Left ventricle myocardium inferior (tissue), 1 donor: ENCODE measurements at regions not wholly inside any gene's neighbourhood (a gene's known extent, or its start where the extent isn't known, plus 50 kb on each side); places are given as distances from the start of the nearest gene placed in this dataset.

ENCODE experiments used
- DNase-seq: peaks from one replicate; pipeline ENCODE4 v3.0.0-alpha.2; 2020
- H3K27ac ChIP-seq: fragments of 200-600 bp; replicated peaks from 2 replicates; pipeline ENCODE4 v1.8.0; 2021
- H3K27me3 ChIP-seq: fragments of 200-600 bp; 2 replicates; pipeline ENCODE4 v1.8.0; 2021; ENCODE audit warnings: low read depth
- H3K36me3 ChIP-seq: fragments of 200-600 bp; 2 replicates; pipeline ENCODE4 v1.8.0; 2021
- H3K4me1 ChIP-seq: fragments of 200-600 bp; 2 replicates; pipeline ENCODE4 v1.8.0; 2021
- H3K4me3 ChIP-seq: fragments of 200-600 bp; 2 replicates; pipeline ENCODE4 v1.8.0; 2021; ENCODE audit warnings: mild to moderate bottlenecking, moderate library complexity
- H3K9me3 ChIP-seq: fragments of 200-600 bp; replicated peaks from 2 replicates; pipeline ENCODE4 v1.8.0; 2021
- intact Hi-C: fragments of 100-400 bp; cut with micrococcal nuclease; formaldehyde crosslinking; loops from one replicate; pipeline ENCODE4 v1.11.0; 2022
- TF ChIP-seq, protein P1 (sequence below): fragments of 200-600 bp; IDR thresholded peaks from 2 replicates; pipeline ENCODE4 v1.8.0; 2021; ENCODE audit warnings: antibody characterized with exemption, mild to moderate bottlenecking, borderline replicate concordance
- donor health status: DM: no; HTN: yes; CAD: no; lungs with severe emphysema.

DNA sequence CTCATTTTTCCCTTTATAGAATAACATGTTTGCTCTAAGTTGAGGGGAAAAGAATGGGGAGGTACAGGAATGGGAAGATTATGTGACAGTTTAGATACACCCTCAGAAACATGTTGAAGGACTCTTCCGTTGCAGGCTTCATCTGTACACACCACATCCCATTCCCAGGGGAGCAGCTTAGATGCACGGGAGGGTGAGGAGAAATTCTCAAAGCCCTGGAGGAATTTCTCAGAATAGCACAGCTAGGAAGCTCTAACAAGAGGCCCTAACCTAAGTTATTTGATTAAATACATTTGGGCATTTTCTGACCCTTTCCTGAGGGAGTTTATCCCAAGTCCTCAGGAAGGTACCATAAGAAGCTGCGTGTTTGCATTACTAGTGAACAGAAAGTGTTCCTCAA lies 660.2 kb upstream of the IGFBP3 start:
- no peak for DNase-seq
- Histone ChIP-seq H3K27me3 (no peaks in the 10 kb centered on the region), H3K36me3 (no peaks in the 10 kb centered on the region), H3K9me3 (no peaks in the 10 kb centered on the region), H3K4me3 (no peak overlapping the region), H3K27ac (no peak overlapping the region), H3K4me1 (peaks cover 4% of the 10 kb centered on the region)
- intact Hi-C loops, result no loop called here
- TF ChIP-seq, protein P1, sequence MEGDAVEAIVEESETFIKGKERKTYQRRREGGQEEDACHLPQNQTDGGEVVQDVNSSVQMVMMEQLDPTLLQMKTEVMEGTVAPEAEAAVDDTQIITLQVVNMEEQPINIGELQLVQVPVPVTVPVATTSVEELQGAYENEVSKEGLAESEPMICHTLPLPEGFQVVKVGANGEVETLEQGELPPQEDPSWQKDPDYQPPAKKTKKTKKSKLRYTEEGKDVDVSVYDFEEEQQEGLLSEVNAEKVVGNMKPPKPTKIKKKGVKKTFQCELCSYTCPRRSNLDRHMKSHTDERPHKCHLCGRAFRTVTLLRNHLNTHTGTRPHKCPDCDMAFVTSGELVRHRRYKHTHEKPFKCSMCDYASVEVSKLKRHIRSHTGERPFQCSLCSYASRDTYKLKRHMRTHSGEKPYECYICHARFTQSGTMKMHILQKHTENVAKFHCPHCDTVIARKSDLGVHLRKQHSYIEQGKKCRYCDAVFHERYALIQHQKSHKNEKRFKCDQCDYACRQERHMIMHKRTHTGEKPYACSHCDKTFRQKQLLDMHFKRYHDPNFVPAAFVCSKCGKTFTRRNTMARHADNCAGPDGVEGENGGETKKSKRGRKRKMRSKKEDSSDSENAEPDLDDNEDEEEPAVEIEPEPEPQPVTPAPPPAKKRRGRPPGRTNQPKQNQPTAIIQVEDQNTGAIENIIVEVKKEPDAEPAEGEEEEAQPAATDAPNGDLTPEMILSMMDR, result no peak

DNA sequence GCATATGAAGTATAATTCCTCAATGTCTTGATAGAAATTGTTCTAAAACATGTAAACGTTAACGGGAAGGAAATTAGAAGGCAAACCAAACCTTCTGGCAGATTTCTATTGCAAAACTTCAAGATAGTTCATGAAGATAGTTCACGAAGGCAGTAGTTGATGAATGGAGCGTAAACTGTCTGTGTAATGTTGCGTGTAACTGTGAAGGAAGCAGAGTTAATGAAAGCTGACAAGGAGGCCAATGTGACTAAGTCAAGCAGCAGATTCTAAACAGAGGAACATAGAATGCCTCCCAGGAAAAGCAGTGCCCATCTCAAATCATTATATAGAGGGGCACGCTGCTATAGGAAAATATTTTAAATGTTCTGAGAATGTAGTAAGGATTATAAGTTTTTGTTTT lies 659.7 kb upstream of the IGFBP3 start:
- Histone ChIP-seq H3K27ac (no peak overlapping the region), H3K4me3 (no peak overlapping the region), H3K36me3 (no peaks in the 10 kb centered on the region), H3K4me1 (peaks cover 4% of the 10 kb centered on the region), H3K27me3 (no peaks in the 10 kb centered on the region), H3K9me3 (no peaks in the 10 kb centered on the region)
- TF ChIP-seq, protein P1, result no peak
- intact Hi-C loops, result no loop called here
- no peak for DNase-seq

DNA sequence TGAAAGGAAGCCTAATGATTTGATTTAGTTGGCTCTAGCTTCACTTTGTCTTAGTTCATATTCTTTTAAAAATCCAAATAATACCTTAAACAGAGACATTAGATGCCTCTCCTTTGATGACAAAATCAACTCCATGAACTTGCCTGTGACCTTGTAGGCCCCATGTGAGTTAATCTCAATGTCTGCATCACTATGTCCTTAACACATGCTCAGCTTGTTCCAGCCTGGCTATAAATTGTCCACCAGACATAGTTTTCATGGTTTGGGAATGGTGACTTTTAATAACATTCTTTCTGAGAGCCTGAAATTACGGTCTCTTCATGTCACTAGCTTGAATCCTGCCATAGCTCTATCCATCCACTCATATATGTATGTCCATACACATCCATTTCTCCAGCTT lies 656.3 kb upstream of the IGFBP3 start:
- Histone ChIP-seq H3K27ac (peak overlapping the region; percentile 34), H3K4me3 (no peak overlapping the region)

DNA sequence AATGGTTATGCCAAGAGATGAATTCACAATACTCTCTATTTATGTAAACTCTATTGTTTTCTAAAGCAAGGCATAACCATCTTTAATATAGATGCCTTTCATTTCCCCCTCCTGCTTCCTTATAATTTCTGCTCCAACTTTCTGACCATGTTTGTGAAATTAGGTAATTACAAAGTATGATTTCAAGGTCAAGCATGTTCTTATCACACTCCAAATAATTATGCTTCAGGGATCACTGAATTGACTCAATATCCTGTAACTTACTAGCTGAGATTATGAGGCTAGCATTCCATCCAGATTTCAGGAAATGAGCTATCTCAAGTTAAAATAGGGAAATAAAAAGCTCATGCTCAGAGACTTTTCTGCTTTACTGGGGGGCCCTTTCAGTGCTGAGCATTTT lies 655.9 kb upstream of the IGFBP3 start:
- no peaks in the 10 kb centered on the region for H3K36me3 ChIP-seq
- peaks cover 4% of the 10 kb centered on the region for H3K4me1 ChIP-seq
- H3K4me3 ChIP-seq, result no peak overlapping the region
- intact Hi-C loops, result no loop called here
- TF ChIP-seq, protein P1, result no peak
- no peaks in the 10 kb centered on the region for H3K9me3 ChIP-seq
- peak overlapping the region; percentile 34 for H3K27ac ChIP-seq
- no peak for DNase-seq
- no peaks in the 10 kb centered on the region for H3K27me3 ChIP-seq

More for the DNA sequence above, 656.3 kb upstream of the IGFBP3 start:
- H3K27me3 ChIP-seq, result no peaks in the 10 kb centered on the region
- H3K36me3 ChIP-seq, result no peaks in the 10 kb centered on the region
- H3K9me3 ChIP-seq, result no peaks in the 10 kb centered on the region
- no peak for DNase-seq
- intact Hi-C loops, result no loop called here
- TF ChIP-seq, protein P1, result no peak
- H3K4me1 ChIP-seq, result peaks cover 4% of the 10 kb centered on the region

DNA sequence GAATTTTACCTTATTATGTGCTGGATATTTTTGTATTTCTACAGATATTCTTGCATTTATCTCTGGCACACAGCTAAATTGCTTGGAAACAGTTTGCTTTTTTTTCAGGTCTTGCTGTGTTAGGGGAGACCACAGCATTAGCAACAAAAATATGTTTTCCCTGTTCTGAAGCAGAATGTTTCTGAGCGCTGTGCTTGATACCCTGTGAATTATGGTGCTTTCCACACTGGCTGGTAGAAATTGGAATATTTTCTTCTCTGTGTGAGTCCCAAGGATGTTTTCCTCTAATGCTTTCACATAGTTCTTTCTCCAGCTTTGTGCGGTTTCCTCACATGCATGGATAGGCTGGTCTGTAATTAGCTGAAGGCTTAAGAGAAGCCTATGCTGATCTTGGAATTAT lies 651.6 kb upstream of the IGFBP3 start:
- DNase-seq, result no peak
- H3K4me1 ChIP-seq, result peaks cover 17% of the 10 kb centered on the region
- no peaks in the 10 kb centered on the region for H3K27me3 ChIP-seq
- no peaks in the 10 kb centered on the region for H3K9me3 ChIP-seq
- intact Hi-C loops, result no loop called here
- no peak overlapping the region for H3K4me3 ChIP-seq
- H3K36me3 ChIP-seq, result no peaks in the 10 kb centered on the region
- TF ChIP-seq, protein P1, result no peak
- no peak overlapping the region for H3K27ac ChIP-seq

DNA sequence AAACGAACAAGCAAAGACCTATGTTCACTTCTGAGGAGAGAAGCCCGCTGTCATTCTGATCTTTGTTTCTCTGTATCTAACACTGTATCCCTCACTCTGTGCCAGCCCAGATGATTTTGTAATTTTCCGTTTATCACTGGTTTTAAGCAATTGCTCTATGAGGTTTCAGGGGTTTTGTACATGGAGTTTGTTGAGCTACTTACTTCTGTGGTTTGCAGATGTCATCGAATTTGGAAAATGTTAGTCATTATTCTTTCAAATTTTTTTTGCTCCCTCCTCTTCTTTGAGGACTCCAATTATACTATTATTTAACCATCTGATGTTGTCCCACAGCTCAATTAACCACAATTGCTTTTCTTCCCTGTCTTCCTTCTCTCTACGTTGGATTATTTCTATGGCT lies 650.9 kb upstream of the IGFBP3 start:
- no peak overlapping the region for H3K27ac ChIP-seq
- H3K27me3 ChIP-seq, result no peaks in the 10 kb centered on the region
- intact Hi-C loops, result no loop called here
- H3K36me3 ChIP-seq, result no peaks in the 10 kb centered on the region
- no peak overlapping the region for H3K4me3 ChIP-seq
- no peaks in the 10 kb centered on the region for H3K9me3 ChIP-seq
- TF ChIP-seq, protein P1, result no peak
- no peak for DNase-seq
- peaks cover 17% of the 10 kb centered on the region for H3K4me1 ChIP-seq
